ENCODE measurements at regions not wholly inside any gene's neighbourhood (a gene's known extent, or its start where the extent isn't known, plus 50 kb on each side); places are given as distances from the start of the nearest gene placed in this dataset.

DNA sequence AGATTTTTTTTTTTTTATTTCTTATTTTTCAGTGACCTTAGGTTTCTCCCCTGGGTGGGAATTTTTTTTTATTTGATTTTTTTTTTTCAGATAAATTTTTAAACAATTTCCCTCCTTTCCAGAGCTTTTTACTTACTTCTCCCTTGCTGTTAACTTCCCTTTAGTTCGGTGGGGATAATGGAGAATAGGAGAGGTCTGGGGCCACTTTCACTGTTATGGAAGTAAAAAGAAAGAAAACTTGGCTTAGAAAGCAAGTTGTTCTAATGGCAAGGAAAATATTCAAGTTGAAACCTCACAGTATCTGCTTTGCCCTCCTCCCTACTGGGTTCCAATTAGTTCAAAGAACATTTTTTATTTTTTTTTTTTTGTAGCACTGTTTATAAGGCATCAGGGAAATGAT, 537.1 kb upstream of the NXPH2 start:
- no peak for TF ChIP-seq CTCF (IDR thresholded peaks at IDR 0.05)

DNA sequence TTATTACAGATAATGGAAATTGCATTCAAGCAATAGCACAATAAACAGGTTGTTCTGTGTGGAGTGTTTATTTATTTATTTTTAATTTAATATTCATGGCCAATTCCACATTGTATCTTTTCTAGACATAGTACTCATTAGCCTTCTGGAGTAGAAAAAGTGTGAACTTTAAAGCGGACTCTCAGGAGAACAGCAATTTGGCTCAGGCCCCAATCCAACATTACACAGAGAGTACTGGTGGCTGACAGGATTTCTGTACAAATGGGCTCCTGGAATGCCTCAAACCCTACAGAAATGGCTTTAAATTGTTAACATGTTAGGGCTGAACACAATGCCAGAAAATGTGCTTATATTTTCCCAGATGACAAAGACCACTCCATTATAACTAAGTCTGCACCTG, 533.9 kb upstream of the NXPH2 start:
- TF ChIP-seq CTCF (IDR thresholded peaks at IDR 0.05): no peak

- no peak for TF ChIP-seq CTCF (IDR thresholded peaks at IDR 0.05)
Observed at GRCh38 chr2:139296672-139297209, 516.6 kb upstream of the NXPH2 start.

DNA sequence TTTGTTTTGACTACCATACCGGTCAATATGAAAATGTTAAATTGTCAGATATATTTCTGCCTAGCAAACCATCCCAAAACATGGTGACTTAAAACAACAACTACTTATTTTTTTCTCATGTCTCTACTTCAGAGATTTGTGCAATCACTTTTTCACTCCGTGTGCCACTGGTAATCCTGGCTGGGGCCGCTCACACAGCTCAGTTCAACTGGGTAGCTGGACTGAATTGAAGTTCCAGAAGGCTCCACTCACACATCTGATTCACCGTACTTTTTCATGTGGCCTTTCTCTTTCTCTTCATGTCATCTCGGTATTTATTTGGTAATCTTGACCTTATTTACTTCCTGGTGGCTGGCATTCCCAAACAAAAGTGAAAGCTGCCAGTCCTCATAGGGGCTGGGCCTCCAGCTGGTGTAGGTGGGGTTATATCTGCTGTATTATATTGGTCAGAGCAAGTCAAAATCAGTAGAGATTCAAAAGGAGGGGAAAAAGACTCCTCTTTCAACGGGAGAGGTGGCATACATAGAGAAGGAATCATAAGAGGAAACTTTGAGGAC, 513.9 kb upstream of the NXPH2 start:
- TF ChIP-seq CTCF (IDR thresholded peaks at IDR 0.05): no peak

GRCh38 chr2:139281124-139281523, 500.9 kb upstream of the NXPH2 start:
- TF ChIP-seq CTCF (IDR thresholded peaks at IDR 0.05): no peak

GRCh38 chr2:139271879-139272278, 491.7 kb upstream of the NXPH2 start:
- TF ChIP-seq CTCF (IDR thresholded peaks at IDR 0.05): no peak

GRCh38 chr2:139271149-139271548, 491.0 kb upstream of the NXPH2 start:
- TF ChIP-seq CTCF (IDR thresholded peaks at IDR 0.05): no peak

- TF ChIP-seq CTCF (IDR thresholded peaks at IDR 0.05): no peak
Observed at GRCh38 chr2:139260052-139260430, 479.9 kb upstream of the NXPH2 start.
